HEK293 (cell line): ENCODE measurements at regions not wholly inside any gene's neighbourhood (a gene's known extent, or its start where the extent isn't known, plus 50 kb on each side); places are given as distances from the start of the nearest gene placed in this dataset.

Source experiments
- CTCF ChIP-seq: fragments of 450-650 bp; formaldehyde crosslinking; IDR thresholded peaks from 2 replicates; pipeline ENCODE4 v1.5.1; 2016; ENCODE audit warnings: missing biosample characterization, missing genetic modification characterization
- EGR2 ChIP-seq: fragments of 450-650 bp; formaldehyde crosslinking; IDR thresholded peaks from 2 replicates; pipeline ENCODE4 v1.5.1; 2016; ENCODE audit warnings: low read depth, missing biosample characterization, missing genetic modification characterization
- MEIS1 ChIP-seq: sonication (generic); formaldehyde crosslinking; IDR thresholded peaks from 2 replicates; pipeline ENCODE4 v1.8.1; 2022; ENCODE audit warnings: missing genetic modification reagents, mild to moderate bottlenecking, borderline replicate concordance
- PATZ1 ChIP-seq: fragments of 450-650 bp; formaldehyde crosslinking; IDR thresholded peaks from 2 replicates; pipeline ENCODE4 v1.5.1; 2016; ENCODE audit warnings: missing biosample characterization, missing genetic modification characterization
- YY1 ChIP-seq: fragments of 450-650 bp; formaldehyde crosslinking; IDR thresholded peaks from 2 replicates; pipeline ENCODE4 v1.5.1; 2018; ENCODE audit warnings: missing biosample characterization, missing genetic modification characterization
- ZBTB11 ChIP-seq: fragments of 450-650 bp; formaldehyde crosslinking; conservative IDR thresholded peaks from 2 replicates; pipeline ENCODE4 v1.5.1; 2016; ENCODE audit warnings: low read depth, missing biosample characterization, missing genetic modification characterization
- ZBTB17 ChIP-seq: fragments of 450-650 bp; formaldehyde crosslinking; IDR thresholded peaks from 2 replicates; pipeline ENCODE4 v1.5.1; 2016; ENCODE audit warnings: missing biosample characterization, missing genetic modification characterization
- ZBTB7A ChIP-seq: fragments of 450-650 bp; formaldehyde crosslinking; IDR thresholded peaks from 2 replicates; pipeline ENCODE4 v1.5.1; 2016; ENCODE audit warnings: low read depth, missing biosample characterization, missing genetic modification characterization
- ZNF146 ChIP-seq: fragments of 450-650 bp; formaldehyde crosslinking; IDR thresholded peaks from 2 replicates; pipeline ENCODE4 v1.5.1; 2016; ENCODE audit warnings: missing biosample characterization, missing genetic modification characterization
- ZNF248 ChIP-seq: fragments of 450-650 bp; formaldehyde crosslinking; IDR thresholded peaks from 2 replicates; pipeline ENCODE4 v1.5.1; 2017; ENCODE audit warnings: missing biosample characterization, missing genetic modification characterization
- ZNF26 ChIP-seq: fragments of 450-650 bp; formaldehyde crosslinking; IDR thresholded peaks from 2 replicates; pipeline ENCODE4 v1.5.1; 2016; ENCODE audit warnings: missing biosample characterization, missing genetic modification characterization
- ZNF274 ChIP-seq, 2 experiments: fragments of 200-500 bp in 1 of 2; fragments of 450-650 bp in 1 of 2; sonication (Bioruptor generic) in 1 of 2; formaldehyde crosslinking in 1 of 2; IDR thresholded peaks; 2 replicates each; pipeline versions ENCODE4 v1.5.1 to v1.6.1; 2014 to 2016; ENCODE audit warnings: borderline replicate concordance in 1 of 2, inconsistent platforms in 1 of 2, low read length in 1 of 2, missing biosample characterization in 1 of 2, missing genetic modification characterization in 1 of 2
- ZNF530 ChIP-seq: fragments of 450-650 bp; formaldehyde crosslinking; IDR thresholded peaks from 2 replicates; pipeline ENCODE4 v1.5.1; 2016; ENCODE audit warnings: low read depth, missing biosample characterization, missing genetic modification characterization
- ZNF549 ChIP-seq: fragments of 450-650 bp; IDR thresholded peaks from 2 replicates; pipeline ENCODE4 v1.5.1; 2018; ENCODE audit warnings: missing biosample characterization, missing genetic modification characterization, mild to moderate bottlenecking, inconsistent platforms, moderate library complexity

GRCh38 chr14:55855751-55856150 is 262.5 kb upstream of the PELI2 start:
- TF ChIP-seq EGR2 (tag by site-specific recombination) (no peak), ZNF146 (tag by site-specific recombination) (no peak), YY1 (no peak), ZNF274 (IDR thresholded peaks at IDR 0.05; ENCODE audit: low read length) (no peak), ZNF274 (tag by site-specific recombination; IDR thresholded peaks at IDR 0.05; ENCODE audit: borderline replicate concordance) (no peak), CTCF (tag by site-specific recombination) (no peak), MEIS1 (CRISPR knock-in tag) (no peak), ZBTB11 (tag by site-specific recombination) (no peak), ZNF26 (no peak), ZNF549 (tag by site-specific recombination) (no peak), ZBTB7A (no peak), ZNF248 (tag by site-specific recombination) (no peak), ZBTB17 (tag by site-specific recombination) (no peak), ZNF530 (tag by site-specific recombination) (no peak), PATZ1 (tag by site-specific recombination) (no peak)
